Muscle layer of duodenum (tissue), 2 donors: ENCODE measurements at regions not wholly inside any gene's neighbourhood (a gene's known extent, or its start where the extent isn't known, plus 50 kb on each side); places are given as distances from the start of the nearest gene placed in this dataset.

Experiments
- H3K27ac ChIP-seq: one replicate; pipeline ENCODE4 v1.7.0; 2013; ENCODE audit warnings: mild to moderate bottlenecking, low read length
- H3K27me3 ChIP-seq: one replicate; pipeline ENCODE4 v1.7.0; 2013; ENCODE audit warnings: low read depth, mild to moderate bottlenecking, control low read depth, low read length
- H3K36me3 ChIP-seq, 2 donors: one replicate each; pipeline ENCODE4 v1.7.0; 2013; ENCODE audit warnings: low read length in 2 of 2, control low read depth in 1 of 2, mild to moderate bottlenecking in 1 of 2; ENCODE audit not compliant: insufficient read depth in 2 of 2, control insufficient read depth in 1 of 2
- H3K4me1 ChIP-seq, 2 donors: one replicate each; pipeline ENCODE4 v1.7.0; 2013; ENCODE audit warnings: low read length in 2 of 2, mild to moderate bottlenecking in 2 of 2, control low read depth in 1 of 2, moderate library complexity in 1 of 2; ENCODE audit not compliant: insufficient read depth in 2 of 2, control insufficient read depth in 1 of 2
- H3K4me3 ChIP-seq, 2 donors: one replicate each; pipeline ENCODE4 v1.7.0; 2013; ENCODE audit warnings: low read length in 2 of 2, low read depth in 1 of 2, mild to moderate bottlenecking in 1 of 2
- H3K9me3 ChIP-seq, 2 donors: one replicate each; pipeline ENCODE4 v1.7.0; 2013; ENCODE audit warnings: low read length in 2 of 2, control low read depth in 1 of 2, mild to moderate bottlenecking in 1 of 2; ENCODE audit not compliant: control insufficient read depth in 1 of 2
- donor health status: healthy.

DNA sequence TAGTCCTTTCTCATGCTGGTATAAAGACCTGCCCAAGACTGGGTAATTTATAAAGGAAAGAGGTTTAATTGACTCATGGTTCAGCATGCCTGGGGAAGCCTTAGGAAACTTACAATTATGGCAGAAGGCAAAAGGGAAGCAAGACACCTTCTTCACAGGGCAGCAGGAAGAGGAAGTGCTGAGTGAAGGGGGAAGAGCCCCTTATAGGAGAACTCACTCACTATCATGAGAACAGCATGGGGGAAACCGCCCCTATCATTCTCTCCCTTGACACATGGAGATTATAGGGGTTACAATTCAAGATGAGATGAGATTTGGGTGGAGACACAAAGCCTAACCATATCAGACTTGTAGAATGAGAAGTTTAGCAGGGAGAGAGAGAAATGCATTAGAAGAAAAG lies 373.3 kb upstream of the DIAPH2 start:
- H3K36me3 ChIP-seq, result no peaks in the 10 kb centered on the region
- H3K9me3 ChIP-seq, result peaks cover 0 to 2% of the 10 kb centered on the region in 2 donors
- H3K27ac ChIP-seq, result no peak overlapping the region
- no peak overlapping the region for H3K4me3 ChIP-seq
- H3K27me3 ChIP-seq, result no peaks in the 10 kb centered on the region
- H3K4me1 ChIP-seq, result no peaks in the 10 kb centered on the region

DNA sequence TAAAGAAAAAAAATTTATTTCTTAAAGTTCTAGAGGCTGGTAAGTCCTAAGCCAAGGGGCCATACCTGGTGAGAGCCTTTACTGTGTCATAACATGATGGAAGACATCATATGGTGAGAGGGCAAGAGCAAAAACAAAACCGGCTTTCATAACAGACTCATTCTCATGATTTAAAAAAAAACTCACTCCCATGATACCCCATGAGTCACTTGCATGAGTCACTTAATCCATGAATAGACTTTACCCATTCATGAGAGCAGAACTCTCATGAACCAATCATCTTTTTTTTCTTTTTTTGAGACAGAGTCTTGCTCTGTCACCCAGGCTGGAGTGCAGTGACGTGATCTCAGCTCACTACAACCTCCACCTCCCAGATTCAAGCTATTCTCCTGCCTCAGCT lies 369.7 kb upstream of the DIAPH2 start:
- Histone ChIP-seq H3K36me3 (no peaks in the 10 kb centered on the region), H3K4me3 (no peak overlapping the region), H3K27ac (no peak overlapping the region), H3K27me3 (no peaks in the 10 kb centered on the region), H3K4me1 (no peaks in the 10 kb centered on the region), H3K9me3 (no peaks in the 10 kb centered on the region)

DNA sequence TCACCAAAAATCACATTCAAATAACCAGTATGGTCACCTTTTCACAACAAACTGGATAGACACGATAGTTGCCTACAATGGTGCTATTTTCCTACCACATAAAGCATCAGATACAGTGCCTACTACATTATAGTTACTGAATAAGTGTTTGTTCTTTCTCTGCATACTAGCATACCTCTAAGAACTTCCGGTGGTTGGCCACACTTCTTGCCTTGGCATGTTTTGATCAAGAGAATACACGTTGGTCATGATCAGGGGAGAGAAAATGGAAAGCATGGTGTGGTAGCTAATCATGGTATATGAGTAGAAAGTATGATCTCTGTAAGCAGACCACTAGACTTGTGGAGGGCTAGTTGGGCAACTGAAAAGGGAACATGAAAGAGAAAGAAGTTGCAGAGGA lies 322.8 kb upstream of the DIAPH2 start:
- Histone ChIP-seq H3K9me3 (no peaks in the 10 kb centered on the region), H3K36me3 (no peaks in the 10 kb centered on the region), H3K4me1 (no peaks in the 10 kb centered on the region), H3K27ac (no peak overlapping the region), H3K4me3 (no peak overlapping the region), H3K27me3 (no peaks in the 10 kb centered on the region)

DNA sequence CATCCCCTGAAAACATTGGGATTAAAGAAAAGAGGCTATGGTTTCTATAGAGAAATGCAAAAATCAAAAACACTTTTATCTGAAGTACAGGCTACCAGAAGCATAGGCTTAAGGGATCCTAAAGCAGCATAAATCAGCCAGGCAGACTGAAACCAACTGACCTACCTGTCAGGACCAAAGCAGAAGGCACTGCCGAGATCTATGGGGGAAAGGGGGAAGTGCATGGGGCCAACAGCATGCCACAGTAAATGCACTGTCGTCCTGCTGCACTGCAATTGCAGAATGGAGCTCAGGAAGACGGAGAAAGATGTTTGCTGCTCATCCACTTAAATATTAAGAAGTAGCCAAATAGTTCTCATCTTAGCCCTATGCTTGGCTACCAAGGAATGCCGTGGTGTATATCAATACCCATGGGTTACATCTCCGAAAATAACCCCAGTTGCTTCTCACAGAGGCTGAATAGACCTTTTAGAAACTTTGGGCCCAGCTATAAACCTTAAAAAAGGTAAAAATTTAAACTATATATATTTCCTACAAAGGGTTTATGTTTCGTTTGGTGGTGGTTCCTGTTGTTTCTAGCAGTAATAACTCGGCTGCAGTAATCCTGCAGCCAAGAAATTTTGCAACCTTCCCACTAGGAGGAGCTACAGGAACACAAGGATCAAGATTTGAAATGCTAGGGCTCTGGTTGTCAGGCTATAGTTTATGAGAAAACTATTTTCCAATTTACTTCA lies 312.2 kb upstream of the DIAPH2 start:
- Histone ChIP-seq H3K27me3 (no peaks in the 10 kb centered on the region), H3K9me3 (no peaks in the 10 kb centered on the region), H3K4me3 (no peak overlapping the region), H3K4me1 (no peaks in the 10 kb centered on the region), H3K27ac (no peak overlapping the region), H3K36me3 (no peaks in the 10 kb centered on the region)

DNA sequence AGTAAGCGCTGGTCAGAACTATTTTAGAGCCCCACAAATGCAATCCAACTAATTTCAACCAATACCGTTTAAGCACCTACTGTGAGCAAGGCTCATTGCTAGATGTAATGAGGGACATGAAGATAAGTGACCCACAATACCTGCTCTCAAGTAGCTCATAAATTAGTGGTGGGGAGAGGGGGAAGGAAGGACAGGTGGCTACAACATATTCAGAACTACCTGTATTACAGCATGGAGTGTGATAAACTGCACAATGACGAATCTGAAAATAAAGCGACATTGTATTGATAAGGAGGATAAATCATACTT lies 311.6 kb upstream of the DIAPH2 start:
- Histone ChIP-seq H3K9me3 (no peaks in the 10 kb centered on the region), H3K4me3 (no peak overlapping the region)

DNA sequence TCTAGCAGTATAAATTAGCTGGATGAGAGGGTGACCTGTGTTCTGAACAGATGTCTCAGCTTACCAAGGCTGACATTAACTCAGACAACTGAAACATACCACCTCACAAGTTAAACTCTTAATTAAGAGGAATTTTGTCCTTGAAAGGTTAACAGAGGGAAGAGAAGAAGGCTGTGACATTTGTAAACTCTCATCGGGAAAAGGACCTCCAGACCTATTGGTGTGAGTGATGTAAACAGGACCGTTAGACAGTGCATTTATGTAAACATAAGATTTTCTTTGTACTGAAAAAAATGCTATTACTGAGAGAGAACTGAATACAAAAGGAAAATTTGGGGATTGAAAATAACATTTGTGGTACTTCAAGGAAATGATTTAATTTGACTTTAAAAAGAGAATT lies 308.4 kb upstream of the DIAPH2 start:
- H3K27me3 ChIP-seq, result no peaks in the 10 kb centered on the region
- no peak overlapping the region for H3K4me3 ChIP-seq
- H3K4me1 ChIP-seq, result no peaks in the 10 kb centered on the region
- no peaks in the 10 kb centered on the region for H3K9me3 ChIP-seq
- no peaks in the 10 kb centered on the region for H3K36me3 ChIP-seq
- no peak overlapping the region for H3K27ac ChIP-seq

More for the DNA sequence above, 311.6 kb upstream of the DIAPH2 start:
- no peaks in the 10 kb centered on the region for H3K27me3 ChIP-seq
- H3K27ac ChIP-seq, result no peak overlapping the region
- H3K36me3 ChIP-seq, result no peaks in the 10 kb centered on the region
- no peaks in the 10 kb centered on the region for H3K4me1 ChIP-seq

DNA sequence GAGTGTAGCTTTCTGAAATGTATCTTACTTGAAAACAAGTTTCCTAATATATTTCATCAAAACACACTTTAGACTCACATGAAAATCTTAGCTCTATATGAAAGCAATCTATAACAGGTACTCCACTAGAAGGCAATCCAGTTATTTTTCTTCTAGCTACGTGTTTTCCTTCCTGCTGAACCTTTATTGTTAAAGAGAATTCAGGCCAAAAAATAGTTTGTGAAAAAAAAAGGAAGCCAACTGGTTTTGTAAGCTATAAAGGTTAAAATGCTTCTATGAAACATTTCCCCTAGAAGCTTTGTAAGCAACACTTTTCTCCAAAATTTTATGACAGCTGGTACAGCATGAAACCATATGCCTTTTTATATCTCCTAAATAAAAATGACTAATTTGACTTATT lies 304.7 kb upstream of the DIAPH2 start:
- H3K27me3 ChIP-seq, result no peaks in the 10 kb centered on the region
- H3K36me3 ChIP-seq, result no peaks in the 10 kb centered on the region
- no peaks in the 10 kb centered on the region for H3K4me1 ChIP-seq
- no peak overlapping the region for H3K27ac ChIP-seq
- no peak overlapping the region for H3K4me3 ChIP-seq
- H3K9me3 ChIP-seq, result no peaks in the 10 kb centered on the region

- Histone ChIP-seq H3K4me3 (no peak overlapping the region), H3K27ac (no peak overlapping the region), H3K27me3 (no peaks in the 10 kb centered on the region), H3K36me3 (no peaks in the 10 kb centered on the region), H3K4me1 (no peaks in the 10 kb centered on the region), H3K9me3 (no peaks in the 10 kb centered on the region)
Observed at GRCh38 chrX:96382018-96382417, 302.6 kb upstream of the DIAPH2 start.

DNA sequence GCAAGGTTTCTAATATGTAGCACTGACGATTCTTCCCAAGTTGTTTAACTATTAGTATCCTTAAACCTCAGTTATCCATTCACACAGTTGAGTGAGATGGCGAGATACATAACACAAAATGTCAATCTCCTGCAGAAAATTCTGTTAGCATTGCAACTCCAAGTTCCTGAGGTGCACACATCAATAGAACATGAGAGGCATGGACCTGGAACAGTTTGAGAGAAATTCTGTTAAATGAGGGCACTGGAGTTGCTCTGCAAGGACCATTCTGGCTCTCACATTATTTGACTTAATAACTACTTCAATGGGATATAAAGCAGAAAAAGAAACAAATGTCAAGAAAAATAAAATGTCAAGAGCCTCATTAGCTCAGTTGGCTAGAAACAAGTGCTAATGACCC lies 301.2 kb upstream of the DIAPH2 start:
- no peak overlapping the region for H3K27ac ChIP-seq
- H3K4me1 ChIP-seq, result peaks cover 0 to 6% of the 10 kb centered on the region in 2 donors
- H3K27me3 ChIP-seq, result no peaks in the 10 kb centered on the region
- H3K9me3 ChIP-seq, result no peaks in the 10 kb centered on the region
- no peaks in the 10 kb centered on the region for H3K36me3 ChIP-seq
- no peak overlapping the region for H3K4me3 ChIP-seq

GRCh38 chrX:96386325-96386724 lies 298.3 kb upstream of the DIAPH2 start:
- Histone ChIP-seq H3K4me1 (peaks cover 0 to 6% of the 10 kb centered on the region in 2 donors), H3K4me3 (no peak overlapping the region), H3K27me3 (no peaks in the 10 kb centered on the region), H3K36me3 (no peaks in the 10 kb centered on the region), H3K27ac (no peak overlapping the region), H3K9me3 (no peaks in the 10 kb centered on the region)

- no peak overlapping the region for H3K4me3 ChIP-seq
- H3K9me3 ChIP-seq, result no peaks in the 10 kb centered on the region
- no peak overlapping the region for H3K27ac ChIP-seq
- no peaks in the 10 kb centered on the region for H3K27me3 ChIP-seq
- H3K36me3 ChIP-seq, result no peaks in the 10 kb centered on the region
- H3K4me1 ChIP-seq, result peaks cover 0 to 6% of the 10 kb centered on the region in 2 donors
Observed at GRCh38 chrX:96386981-96387380, 297.7 kb upstream of the DIAPH2 start.

DNA sequence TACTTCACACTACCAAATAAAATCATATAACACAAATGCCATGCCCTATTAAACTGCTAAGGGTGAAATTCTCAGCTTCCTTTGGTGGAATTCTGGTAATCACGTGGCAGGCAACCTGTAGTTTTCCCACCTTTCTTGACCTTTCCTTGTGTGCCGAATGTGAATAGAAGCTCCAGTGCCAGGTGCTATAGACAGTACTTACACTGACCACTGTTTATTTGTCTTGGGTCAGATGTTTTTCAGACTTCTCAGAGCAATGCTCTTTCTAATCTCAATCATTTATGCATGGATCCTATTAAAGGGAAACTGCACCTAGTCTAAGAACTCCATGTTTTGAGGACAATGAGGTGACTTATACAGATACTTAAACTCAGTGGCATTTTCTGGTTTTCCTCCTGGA lies 296.8 kb upstream of the DIAPH2 start:
- no peaks in the 10 kb centered on the region for H3K36me3 ChIP-seq
- no peaks in the 10 kb centered on the region for H3K9me3 ChIP-seq
- H3K4me1 ChIP-seq, result peaks cover 0 to 6% of the 10 kb centered on the region in 2 donors
- no peak overlapping the region for H3K4me3 ChIP-seq
- H3K27me3 ChIP-seq, result no peaks in the 10 kb centered on the region
- H3K27ac ChIP-seq, result no peak overlapping the region
